GM23338 (cell line): ENCODE measurements at regions not wholly inside any gene's neighbourhood (a gene's known extent, or its start where the extent isn't known, plus 50 kb on each side); places are given as distances from the start of the nearest gene placed in this dataset.

Source experiments
- ATAC-seq: fragments of 200-7000 bp; cut with Tn5 transposase; 3 replicates; pipeline ENCODE4 v1.9.1; 2020
- DNase-seq: peaks from one replicate; pipeline ENCODE4 v3.0.0-alpha.2; 2015; ENCODE audit warnings: low spot score
- H2AFZ ChIP-seq: fragments of 200-600 bp; sonication (generic); 2 replicates; pipeline ENCODE4 v1.8.0; 2016; ENCODE audit warnings: antibody characterized with exemption, mild to moderate bottlenecking, moderate library complexity
- H3F3A ChIP-seq: fragments of 200-600 bp; sonication (generic); replicated peaks from 2 replicates; pipeline ENCODE4 v1.8.0; 2017; ENCODE audit warnings: antibody characterized with exemption, mixed run types, low read depth
- H3K27ac ChIP-seq: fragments of 200-600 bp; sonication (generic); 2 replicates; pipeline ENCODE4 v1.6.1; 2016; ENCODE audit warnings: low read depth
- H3K27me3 ChIP-seq: fragments of 200-600 bp; sonication (generic); 2 replicates; pipeline ENCODE4 v1.8.0; 2016; ENCODE audit warnings: mild to moderate bottlenecking, mixed run types, moderate library complexity; ENCODE audit not compliant: insufficient read depth
- H3K36me3 ChIP-seq: fragments of 200-600 bp; sonication (generic); 2 replicates; pipeline ENCODE4 v1.8.0; 2016; ENCODE audit warnings: mild to moderate bottlenecking; ENCODE audit not compliant: insufficient read depth
- H3K4me1 ChIP-seq: fragments of 200-600 bp; sonication (generic); 2 replicates; pipeline ENCODE4 v1.8.0; 2016; ENCODE audit warnings: mild to moderate bottlenecking, moderate library complexity; ENCODE audit not compliant: insufficient read depth
- H3K4me2 ChIP-seq: fragments of 200-600 bp; sonication (generic); 2 replicates; pipeline ENCODE4 v1.7.1; 2017; ENCODE audit warnings: mixed run types
- H3K4me3 ChIP-seq: fragments of 200-600 bp; sonication (generic); 2 replicates; pipeline ENCODE4 v1.6.1; 2016; ENCODE audit warnings: mixed run types
- H3K79me2 ChIP-seq: fragments of 200-600 bp; sonication (generic); replicated peaks from 2 replicates; pipeline ENCODE4 v1.8.0; 2017; ENCODE audit warnings: mild to moderate bottlenecking; ENCODE audit not compliant: insufficient read depth
- H3K9me2 ChIP-seq: fragments of 200-600 bp; sonication (generic); 2 replicates; pipeline ENCODE4 v1.8.0; 2017; ENCODE audit not compliant: insufficient read depth
- H4K20me1 ChIP-seq: fragments of 200-600 bp; sonication (generic); replicated peaks from 2 replicates; pipeline ENCODE4 v1.8.0; 2017; ENCODE audit warnings: mild to moderate bottlenecking; ENCODE audit not compliant: insufficient read depth
- H3K27ac Mint-ChIP-seq: 2 replicates; pipeline ENCODE4 v1.8.0; 2020; ENCODE audit warnings: inconsistent platforms, mild to moderate bottlenecking, moderate library complexity, mixed read lengths
- H3K27me3 Mint-ChIP-seq: 3 replicates; pipeline ENCODE4 v1.8.0; 2022; ENCODE audit warnings: low read depth, mild to moderate bottlenecking, moderate library complexity, mixed read lengths, inconsistent platforms; ENCODE audit not compliant: insufficient read depth, poor library complexity
- H3K36me3 Mint-ChIP-seq: 3 replicates; pipeline ENCODE4 v1.8.0; 2021; ENCODE audit warnings: low read depth, mild to moderate bottlenecking, inconsistent platforms, moderate library complexity, mixed read lengths
- H3K4me1 Mint-ChIP-seq: 3 replicates; pipeline ENCODE4 v1.8.0; 2020; ENCODE audit warnings: mild to moderate bottlenecking, inconsistent platforms, mixed read lengths
- H3K4me3 Mint-ChIP-seq: 3 replicates; pipeline ENCODE4 v1.8.0; 2021; ENCODE audit warnings: moderate library complexity, mild to moderate bottlenecking, inconsistent platforms, mixed read lengths
- H3K9me3 Mint-ChIP-seq: 3 replicates; pipeline ENCODE4 v1.8.0; 2020; ENCODE audit warnings: moderate library complexity, mild to moderate bottlenecking, inconsistent platforms, mixed read lengths
- CREB1 ChIP-seq: fragments of 250-450 bp; sonication (Bioruptor Pico); IDR thresholded peaks from 2 replicates; pipeline ENCODE4 v1.5.0; 2020; ENCODE audit warnings: low read depth, mild to moderate bottlenecking, moderate library complexity
- ETS1 ChIP-seq: IDR thresholded peaks from 2 replicates; pipeline ENCODE4 v1.6.1; 2016; ENCODE audit warnings: antibody characterized with exemption
- EZH2 ChIP-seq: fragments of 200-600 bp; sonication (generic); IDR thresholded peaks from one replicate; pipeline ENCODE4 v1.8.0; 2017; ENCODE audit warnings: antibody characterized with exemption, mild to moderate bottlenecking, low read depth; ENCODE audit not compliant: unreplicated experiment
- EZH2phosphoT487 ChIP-seq: fragments of 200-600 bp; sonication (generic); IDR thresholded peaks from one replicate; pipeline ENCODE4 v1.8.1; 2018; ENCODE audit warnings: antibody characterized with exemption; ENCODE audit not compliant: unreplicated experiment
- JUNB ChIP-seq: IDR thresholded peaks from one replicate; pipeline ENCODE4 v1.6.1; 2016; ENCODE audit warnings: antibody characterized with exemption; ENCODE audit not compliant: unreplicated experiment
- NANOG ChIP-seq: IDR thresholded peaks from 2 replicates; pipeline ENCODE4 v1.6.1; 2016; ENCODE audit warnings: antibody characterized with exemption, borderline replicate concordance
- POLR2AphosphoS5 ChIP-seq: IDR thresholded peaks from 2 replicates; pipeline ENCODE4 v1.6.1; 2016; ENCODE audit warnings: antibody characterized with exemption, low read depth
- REST ChIP-seq: IDR thresholded peaks from one replicate; pipeline ENCODE4 v1.6.1; 2018; ENCODE audit warnings: antibody characterized with exemption; ENCODE audit not compliant: unreplicated experiment
- STAT1 ChIP-seq: IDR thresholded peaks from one replicate; pipeline ENCODE4 v1.6.1; 2016; ENCODE audit warnings: antibody characterized with exemption; ENCODE audit not compliant: unreplicated experiment
- ZNF114 ChIP-seq: fragments of 250-450 bp; sonication (Bioruptor Pico); IDR thresholded peaks from 2 replicates; pipeline ENCODE4 v1.5.0; 2020; ENCODE audit warnings: mild to moderate bottlenecking, moderate library complexity
- ZNF331 ChIP-seq: fragments of 250-450 bp; sonication (Bioruptor Pico); IDR thresholded peaks from 2 replicates; pipeline ENCODE4 v1.5.0; 2020; ENCODE audit warnings: low read depth, mild to moderate bottlenecking, moderate library complexity
- ZNF462 ChIP-seq: fragments of 250-450 bp; sonication (Bioruptor Pico); IDR thresholded peaks from 2 replicates; pipeline ENCODE4 v1.5.0; 2020; ENCODE audit warnings: mild to moderate bottlenecking, moderate library complexity

- DNase-seq (no peak), ATAC-seq (no peak)
- H3F3A ChIP-seq: no peaks in the 10 kb centered on the region
- no peak overlapping the region for H2AFZ ChIP-seq
- no peaks in the 10 kb centered on the region for H3K9me3 Mint-ChIP-seq
- no peak overlapping the region for H3K4me3 Mint-ChIP-seq
- no peak overlapping the region for H3K4me2 ChIP-seq
- no peak overlapping the region for H3K27ac ChIP-seq
- no peak overlapping the region for H3K4me3 ChIP-seq
- peaks cover 1% of the 10 kb centered on the region for H3K27me3 Mint-ChIP-seq
- H3K79me2 ChIP-seq: no peaks in the 10 kb centered on the region
- H3K4me1 ChIP-seq: no peaks in the 10 kb centered on the region
- no peaks in the 10 kb centered on the region for H3K27me3 ChIP-seq
- no peaks in the 10 kb centered on the region for H3K4me1 Mint-ChIP-seq
- no peak for TF ChIP-seq NANOG
- no peak for TF ChIP-seq CREB1
- TF ChIP-seq STAT1: no peak
- TF ChIP-seq EZH2: no peak
- TF ChIP-seq ETS1: no peak
- no peak for TF ChIP-seq REST
- no peak for TF ChIP-seq JUNB
- no peak for TF ChIP-seq ZNF331 (CRISPR knock-in tag)
- TF ChIP-seq ZNF462 (CRISPR knock-in tag): no peak
- TF ChIP-seq EZH2phosphoT487: no peak
- TF ChIP-seq POLR2AphosphoS5: no peak
- no peak for TF ChIP-seq ZNF114 (CRISPR knock-in tag)
- H3K36me3 ChIP-seq: no peaks in the 10 kb centered on the region
- H3K27ac Mint-ChIP-seq: no peak overlapping the region; the same call in 1 of the 2 replicates
- no peaks in the 10 kb centered on the region for H3K36me3 Mint-ChIP-seq
- H3K9me2 ChIP-seq: no peaks in the 10 kb centered on the region
- H4K20me1 ChIP-seq: no peaks in the 10 kb centered on the region
Observed at GRCh38 chr1:219782929-219783328, 145.4 kb downstream of the SLC30A10 start.
